GM06990 (cell line): ENCODE measurements at regions not wholly inside any gene's neighbourhood (a gene's known extent, or its start where the extent isn't known, plus 50 kb on each side); places are given as distances from the start of the nearest gene placed in this dataset.
"Not testable (repeated sequence)": the region's sequence is repeated elsewhere in the genome, so short reads cannot be mapped to it uniquely, and the experiment has no call there.

Experiments used
- DNase-seq: peaks from one replicate; pipeline ENCODE4 v3.0.0-alpha.2; 2011; ENCODE audit not compliant: insufficient read length; ENCODE audit errors: extremely low read depth
- H3K27me3 ChIP-seq: replicated peaks from 2 replicates; pipeline ENCODE4 v1.6.0; 2011; ENCODE audit warnings: low read length; ENCODE audit not compliant: control insufficient read depth, insufficient read depth
- H3K36me3 ChIP-seq: 2 replicates; pipeline ENCODE4 v1.5.1; 2011; ENCODE audit warnings: low read length; ENCODE audit not compliant: control insufficient read depth, insufficient read depth
- H3K4me3 ChIP-seq: replicated peaks from 2 replicates; pipeline ENCODE4 v1.5.1; 2011; ENCODE audit warnings: low read depth, mild to moderate bottlenecking, control low read depth, low read length

DNA sequence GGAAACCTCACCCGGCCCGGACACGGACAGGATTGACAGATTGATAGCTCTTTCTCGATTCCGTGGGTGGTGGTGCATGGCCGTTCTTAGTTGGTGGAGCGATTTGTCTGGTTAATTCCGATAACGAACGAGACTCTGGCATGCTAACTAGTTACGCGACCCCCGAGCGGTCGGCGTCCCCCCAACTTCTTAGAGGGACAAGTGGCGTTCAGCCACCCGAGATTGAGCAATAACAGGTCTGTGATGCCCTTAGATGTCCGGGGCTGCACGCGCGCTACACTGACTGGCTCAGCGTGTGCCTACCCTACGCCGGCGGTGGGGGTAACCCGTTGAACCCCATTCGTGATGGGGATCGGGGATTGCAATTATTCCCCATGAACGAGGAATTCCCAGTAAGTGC is 2266.3 kb upstream of the TPTE start:
- DNase-seq, H3K27me3 ChIP-seq, H3K36me3 ChIP-seq, H3K4me3 ChIP-seq: not testable (repeated sequence)

DNA sequence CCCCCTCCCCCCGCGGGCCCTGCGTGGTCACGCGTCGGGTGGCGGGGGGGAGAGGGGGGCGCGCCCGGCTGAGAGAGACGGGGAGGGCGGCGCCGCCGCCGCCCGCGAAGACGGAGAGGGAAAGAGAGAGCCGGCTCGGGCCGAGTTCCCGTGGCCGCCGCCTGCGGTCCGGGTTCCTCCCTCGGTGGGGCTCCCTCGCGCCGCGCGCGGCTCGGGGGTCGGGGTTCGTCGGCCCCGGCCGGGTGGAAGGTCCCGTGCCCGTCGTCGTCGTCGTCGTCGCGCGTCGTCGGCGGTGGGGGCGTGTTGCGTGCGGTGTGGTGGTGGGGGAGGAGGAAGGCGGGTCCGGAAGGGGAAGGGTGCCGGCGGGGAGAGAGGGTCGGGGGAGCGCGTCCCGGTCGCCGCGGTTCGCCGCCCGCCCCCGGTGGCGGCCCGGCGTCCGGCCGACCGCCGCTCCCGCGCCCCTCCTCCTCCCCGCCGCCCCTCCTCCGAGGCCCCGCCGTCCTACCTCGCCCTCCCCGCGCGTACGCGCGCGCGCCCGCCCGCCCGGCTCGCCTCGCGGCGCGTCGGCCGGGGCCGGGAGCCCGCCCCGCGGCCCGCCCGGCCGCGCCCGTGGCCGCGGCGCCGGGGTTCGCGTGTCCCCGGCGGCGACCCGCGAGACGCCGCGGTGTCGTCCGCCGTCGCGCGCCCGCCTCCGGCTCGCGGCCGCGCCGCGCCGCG is 2264.1 kb upstream of the TPTE start:
- not testable (repeated sequence) for H3K4me3 ChIP-seq, H3K27me3 ChIP-seq
- peak; percentile 60 for DNase-seq

DNA sequence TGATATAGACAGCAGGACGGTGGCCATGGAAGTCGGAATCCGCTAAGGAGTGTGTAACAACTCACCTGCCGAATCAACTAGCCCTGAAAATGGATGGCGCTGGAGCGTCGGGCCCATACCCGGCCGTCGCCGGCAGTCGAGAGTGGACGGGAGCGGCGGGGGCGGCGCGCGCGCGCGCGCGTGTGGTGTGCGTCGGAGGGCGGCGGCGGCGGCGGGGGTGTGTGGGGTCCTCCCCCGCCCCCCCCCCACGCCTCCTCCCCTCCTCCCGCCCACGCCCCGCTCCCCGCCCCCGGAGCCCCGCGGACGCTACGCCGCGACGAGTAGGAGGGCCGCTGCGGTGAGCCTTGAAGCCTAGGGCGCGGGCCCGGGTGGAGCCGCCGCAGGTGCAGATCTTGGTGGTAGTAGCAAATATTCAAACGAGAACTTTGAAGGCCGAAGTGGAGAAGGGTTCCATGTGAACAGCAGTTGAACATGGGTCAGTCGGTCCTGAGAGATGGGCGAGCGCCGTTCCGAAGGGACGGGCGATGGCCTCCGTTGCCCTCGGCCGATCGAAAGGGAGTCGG is 2261.2 kb upstream of the TPTE start:
- not testable (repeated sequence) for H3K27me3 ChIP-seq, DNase-seq, H3K4me3 ChIP-seq, H3K36me3 ChIP-seq

More for the DNA sequence above, 2264.1 kb upstream of the TPTE start:
- H3K36me3 ChIP-seq = not testable (repeated sequence)
